ENCODE measurements at regions not wholly inside any gene's neighbourhood (a gene's known extent, or its start where the extent isn't known, plus 50 kb on each side); places are given as distances from the start of the nearest gene placed in this dataset.

- TF ChIP-seq ZNF318 (IDR thresholded peaks at IDR 0.05; ENCODE audit: borderline replicate concordance in 1 of 2, low read depth in 1 of 2) (no peak), DDX20 (tag; IDR thresholded peaks at IDR 0.05; ENCODE audit: low read depth) (no peak), ZNF444 (CRISPR knock-in tag; IDR thresholded peaks at IDR 0.05) (no peak), DIDO1 (tag; IDR thresholded peaks at IDR 0.05; ENCODE audit: low read depth) (no peak), ILK (tag; IDR thresholded peaks at IDR 0.05; ENCODE audit: borderline replicate concordance, low read depth) (no peak)
Observed at GRCh38 chr6:119587537-119587936, 238.0 kb upstream of the MAN1A1 start (continued).
